ENCODE measurements at regions not wholly inside any gene's neighbourhood (a gene's known extent, or its start where the extent isn't known, plus 50 kb on each side); places are given as distances from the start of the nearest gene placed in this dataset.

DNA sequence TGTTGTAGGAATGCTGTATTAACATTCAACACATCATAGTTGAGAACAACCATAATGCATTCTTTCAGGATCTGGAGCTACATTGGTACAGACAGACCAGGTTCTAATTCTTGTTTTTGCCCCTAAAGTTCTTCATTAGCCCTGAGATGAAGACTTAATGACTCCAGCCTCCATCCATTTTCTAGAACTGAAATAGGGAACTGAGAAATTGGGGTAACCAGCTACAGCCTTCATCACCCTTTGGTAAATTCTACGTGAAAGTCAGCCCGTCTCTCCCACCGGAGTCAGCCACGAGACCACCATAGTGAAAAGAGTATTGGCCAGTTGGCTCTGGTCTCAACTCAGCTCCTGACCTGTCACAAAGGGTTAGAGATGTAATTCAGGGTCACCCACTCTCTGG is 164.0 kb downstream of the NUAK1 start:
- ChIA-PET POLR2A (no interaction called here), CTCF (interaction anchor here (1.4 kb wide), 1 partner anchor 18 kb away, joined by 3 read pairs; no protein-coding TSS in a partner anchor)
- Mint-ChIP-seq H3K4me1 (no peaks in the 10 kb centered on the region), H3K4me3 (no peak overlapping the region), H3K27ac (no peak overlapping the region), H3K27me3 (peaks cover 2% of the 10 kb centered on the region), H3K9me3 (no peaks in the 10 kb centered on the region), H3K36me3 (ENCODE audit: low read depth) (no peaks in the 10 kb centered on the region)
- no peak for DNase-seq

DNA sequence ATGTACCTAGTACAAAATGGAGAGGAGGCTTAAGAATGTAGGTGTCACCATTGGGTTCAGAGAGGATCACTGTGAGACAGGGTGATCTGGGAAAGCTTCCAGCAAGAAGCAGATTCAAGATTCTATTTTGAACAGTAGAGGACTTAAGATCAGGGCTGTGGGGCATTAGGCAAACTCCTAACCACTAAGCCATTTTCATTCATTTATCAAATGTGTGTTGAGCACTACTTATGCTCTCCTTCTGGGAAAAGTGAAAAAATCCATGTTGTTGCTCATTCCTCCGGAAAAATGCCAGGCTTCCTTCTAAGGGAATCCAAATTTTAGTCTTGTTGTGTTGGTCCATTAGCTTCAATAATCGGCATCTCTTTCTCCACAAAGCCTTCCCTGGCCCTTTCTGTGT is 163.4 kb downstream of the NUAK1 start:
- no peaks in the 10 kb centered on the region for H3K36me3 Mint-ChIP-seq (ENCODE audit: low read depth)
- CTCF ChIA-PET: no interaction called here
- H3K27ac Mint-ChIP-seq: no peak overlapping the region
- DNase-seq: no peak
- H3K4me3 Mint-ChIP-seq: no peak overlapping the region
- H3K4me1 Mint-ChIP-seq: no peaks in the 10 kb centered on the region
- no peaks in the 10 kb centered on the region for H3K27me3 Mint-ChIP-seq
- no peaks in the 10 kb centered on the region for H3K9me3 Mint-ChIP-seq
- POLR2A ChIA-PET: no interaction called here

DNA sequence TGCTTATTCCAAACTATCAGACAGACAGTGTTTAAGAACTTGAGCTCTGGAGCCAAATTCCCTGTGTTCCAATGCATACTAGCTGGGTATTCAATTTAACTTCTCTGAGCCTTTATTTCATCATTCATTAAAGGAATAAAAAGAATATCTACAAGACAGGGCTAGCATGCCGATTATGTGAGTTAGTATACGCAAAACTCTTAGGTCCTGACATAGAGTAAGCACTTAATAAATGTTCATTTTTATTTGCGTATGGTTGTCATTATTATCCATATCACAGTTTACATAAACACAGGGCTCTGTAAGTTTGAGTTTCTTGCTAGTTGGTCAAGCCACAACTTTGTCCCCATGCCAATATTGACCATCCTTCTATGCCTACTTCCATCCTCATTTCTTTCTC is 161.5 kb downstream of the NUAK1 start:
- Mint-ChIP-seq H3K27ac (no peak overlapping the region), H3K4me3 (no peak overlapping the region), H3K36me3 (ENCODE audit: low read depth) (no peaks in the 10 kb centered on the region), H3K9me3 (no peaks in the 10 kb centered on the region), H3K27me3 (no peaks in the 10 kb centered on the region), H3K4me1 (no peaks in the 10 kb centered on the region)
- DNase-seq: no peak
- ChIA-PET POLR2A (no interaction called here), CTCF (interaction anchor here (1.6 kb wide), 1 partner anchor 26 kb away, joined by 3 read pairs; no protein-coding TSS in a partner anchor)

DNA sequence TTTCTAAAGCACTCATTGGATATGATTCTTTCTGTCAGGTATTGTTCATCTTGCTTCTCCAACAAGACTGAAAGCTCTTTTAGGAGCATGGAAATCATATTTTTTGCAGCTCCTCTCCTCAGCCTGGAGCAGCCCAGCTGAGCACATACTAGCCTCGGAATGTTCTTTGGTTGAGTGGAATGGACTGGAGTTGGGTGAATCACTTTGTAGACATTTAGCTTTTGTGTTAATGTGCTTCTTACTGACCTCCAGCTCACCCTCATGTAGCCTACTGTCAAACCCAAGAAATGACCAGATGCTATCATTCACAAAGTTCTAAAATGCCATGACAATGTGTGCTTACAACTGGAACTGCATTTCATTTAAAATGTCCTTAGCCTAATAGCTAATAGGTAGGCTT is 161.1 kb downstream of the NUAK1 start:
- POLR2A ChIA-PET: no interaction called here
- no peak for DNase-seq
- Mint-ChIP-seq H3K27ac (no peak overlapping the region), H3K4me3 (no peak overlapping the region), H3K4me1 (no peaks in the 10 kb centered on the region), H3K9me3 (no peaks in the 10 kb centered on the region), H3K36me3 (ENCODE audit: low read depth) (no peaks in the 10 kb centered on the region), H3K27me3 (no peaks in the 10 kb centered on the region)
- CTCF ChIA-PET: no interaction called here

DNA sequence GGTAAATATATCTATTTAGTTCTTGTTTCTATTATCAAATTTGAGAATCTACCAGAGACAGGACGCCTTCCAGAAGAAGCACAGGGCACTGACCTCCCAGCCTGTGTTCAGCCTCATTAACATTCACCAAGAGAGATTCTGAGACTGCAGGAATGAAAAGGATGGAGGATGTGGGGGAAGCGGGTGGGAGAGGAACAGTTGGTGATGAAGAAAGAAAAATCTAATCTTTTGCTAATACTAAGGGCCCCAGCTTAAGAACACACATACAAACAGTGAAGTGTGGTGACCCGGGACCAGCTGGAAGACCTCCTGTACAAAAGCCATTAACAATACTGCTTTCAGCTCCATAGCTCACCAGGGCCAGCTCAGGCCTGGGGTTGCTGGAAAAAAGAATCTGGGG is 160.5 kb downstream of the NUAK1 start:
- no peak overlapping the region for H3K4me3 Mint-ChIP-seq
- H3K4me1 Mint-ChIP-seq: no peaks in the 10 kb centered on the region
- no peaks in the 10 kb centered on the region for H3K27me3 Mint-ChIP-seq
- CTCF ChIA-PET: no interaction called here
- DNase-seq: no peak
- no peak overlapping the region for H3K27ac Mint-ChIP-seq
- no peaks in the 10 kb centered on the region for H3K36me3 Mint-ChIP-seq (ENCODE audit: low read depth)
- POLR2A ChIA-PET: no interaction called here
- H3K9me3 Mint-ChIP-seq: no peaks in the 10 kb centered on the region

DNA sequence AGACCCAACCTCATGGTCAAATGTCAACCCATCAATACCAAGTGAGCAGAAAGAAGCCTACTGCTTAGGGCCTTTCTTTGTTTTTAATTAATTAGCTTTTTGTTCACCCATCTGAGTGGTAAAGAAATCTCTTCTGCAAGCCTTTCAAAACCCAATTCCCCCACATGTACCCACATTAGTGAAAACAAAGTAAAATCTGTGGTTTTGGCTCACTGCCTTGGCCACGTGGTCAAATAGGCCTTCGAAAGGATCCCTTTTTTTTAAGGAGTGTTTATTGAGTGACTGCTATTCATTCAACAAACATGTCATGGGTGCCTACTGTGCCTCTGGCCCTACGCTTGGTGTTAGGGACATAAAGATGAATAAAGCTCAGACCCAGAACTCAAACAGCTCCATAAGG is 160.1 kb downstream of the NUAK1 start:
- no peak overlapping the region for H3K4me3 Mint-ChIP-seq
- no peaks in the 10 kb centered on the region for H3K4me1 Mint-ChIP-seq
- H3K27me3 Mint-ChIP-seq: no peaks in the 10 kb centered on the region
- no peaks in the 10 kb centered on the region for H3K9me3 Mint-ChIP-seq
- ChIA-PET POLR2A (no interaction called here), CTCF (no interaction called here)
- no peak overlapping the region for H3K27ac Mint-ChIP-seq
- no peak for DNase-seq
- no peaks in the 10 kb centered on the region for H3K36me3 Mint-ChIP-seq (ENCODE audit: low read depth)

DNA sequence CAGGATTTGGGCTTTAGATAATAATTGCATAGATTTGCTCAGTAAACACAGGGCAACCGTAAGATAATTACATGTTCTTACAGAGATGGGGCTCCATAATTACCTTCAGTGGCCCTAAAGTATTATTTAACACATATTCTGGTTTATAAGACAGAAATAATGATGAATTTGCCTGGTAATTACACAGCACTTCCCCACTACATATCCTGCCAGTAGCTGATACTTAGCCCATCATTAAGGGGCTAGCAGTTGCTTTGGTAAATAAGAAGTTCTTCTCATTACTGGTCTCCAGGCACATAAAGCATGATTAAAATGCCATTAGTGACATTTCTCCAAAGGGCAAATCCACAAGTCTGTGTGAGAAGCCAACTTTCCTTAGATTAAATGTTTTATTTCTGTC is 158.7 kb downstream of the NUAK1 start:
- CTCF ChIA-PET: no interaction called here
- Mint-ChIP-seq H3K4me1 (no peaks in the 10 kb centered on the region), H3K36me3 (ENCODE audit: low read depth) (no peaks in the 10 kb centered on the region), H3K27me3 (no peaks in the 10 kb centered on the region), H3K4me3 (no peak overlapping the region), H3K27ac (no peak overlapping the region), H3K9me3 (no peaks in the 10 kb centered on the region)
- POLR2A ChIA-PET: no interaction called here
- no peak for DNase-seq

DNA sequence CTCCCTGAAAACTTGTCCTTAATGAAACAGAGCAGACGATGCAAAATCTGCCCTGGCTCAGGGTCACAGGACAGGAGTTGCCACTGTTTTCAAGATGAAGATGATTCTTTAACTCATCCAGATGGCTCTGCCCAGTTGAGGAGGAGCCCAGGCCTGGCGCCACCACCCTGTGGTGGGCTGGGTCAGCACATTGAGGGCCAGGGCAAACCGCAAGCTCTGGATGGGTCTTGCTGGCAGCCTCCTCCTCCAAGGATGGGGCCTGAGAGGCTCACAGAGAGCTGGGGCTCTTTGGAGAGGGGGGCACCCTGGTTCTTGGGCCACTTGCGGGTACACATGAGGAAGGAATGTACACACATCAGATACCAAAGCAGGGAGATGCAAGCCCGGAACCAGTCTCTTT is 158.2 kb downstream of the NUAK1 start:
- Mint-ChIP-seq H3K9me3 (no peaks in the 10 kb centered on the region), H3K36me3 (ENCODE audit: low read depth) (no peaks in the 10 kb centered on the region), H3K27me3 (no peaks in the 10 kb centered on the region), H3K4me1 (no peaks in the 10 kb centered on the region), H3K27ac (no peak overlapping the region), H3K4me3 (no peak overlapping the region)
- ChIA-PET POLR2A (no interaction called here), CTCF (no interaction called here)
- no peak for DNase-seq

DNA sequence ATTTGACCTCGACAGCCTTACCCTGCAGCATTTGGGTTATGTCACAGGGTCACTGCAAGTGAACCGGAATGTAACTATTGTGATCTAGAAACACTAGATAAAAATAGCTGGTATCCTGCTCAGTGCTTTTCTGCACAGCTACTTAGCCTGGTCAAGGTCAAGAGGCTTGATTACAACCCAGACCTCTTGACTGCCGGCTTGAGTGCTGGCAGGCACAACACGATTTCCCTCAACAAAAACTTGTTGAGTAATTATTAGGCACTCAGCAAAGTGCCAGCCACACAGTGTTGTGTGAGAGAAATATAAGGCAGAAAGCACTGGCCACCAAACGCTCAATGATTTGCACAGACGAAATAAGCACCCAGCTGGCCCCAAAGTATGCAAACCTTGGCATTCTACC is 156.7 kb downstream of the NUAK1 start:
- ChIA-PET POLR2A (no interaction called here), CTCF (no interaction called here)
- Mint-ChIP-seq H3K27ac (no peak overlapping the region), H3K36me3 (ENCODE audit: low read depth) (no peaks in the 10 kb centered on the region), H3K4me1 (no peaks in the 10 kb centered on the region), H3K4me3 (no peak overlapping the region), H3K9me3 (no peaks in the 10 kb centered on the region), H3K27me3 (no peaks in the 10 kb centered on the region)
- no peak for DNase-seq

DNA sequence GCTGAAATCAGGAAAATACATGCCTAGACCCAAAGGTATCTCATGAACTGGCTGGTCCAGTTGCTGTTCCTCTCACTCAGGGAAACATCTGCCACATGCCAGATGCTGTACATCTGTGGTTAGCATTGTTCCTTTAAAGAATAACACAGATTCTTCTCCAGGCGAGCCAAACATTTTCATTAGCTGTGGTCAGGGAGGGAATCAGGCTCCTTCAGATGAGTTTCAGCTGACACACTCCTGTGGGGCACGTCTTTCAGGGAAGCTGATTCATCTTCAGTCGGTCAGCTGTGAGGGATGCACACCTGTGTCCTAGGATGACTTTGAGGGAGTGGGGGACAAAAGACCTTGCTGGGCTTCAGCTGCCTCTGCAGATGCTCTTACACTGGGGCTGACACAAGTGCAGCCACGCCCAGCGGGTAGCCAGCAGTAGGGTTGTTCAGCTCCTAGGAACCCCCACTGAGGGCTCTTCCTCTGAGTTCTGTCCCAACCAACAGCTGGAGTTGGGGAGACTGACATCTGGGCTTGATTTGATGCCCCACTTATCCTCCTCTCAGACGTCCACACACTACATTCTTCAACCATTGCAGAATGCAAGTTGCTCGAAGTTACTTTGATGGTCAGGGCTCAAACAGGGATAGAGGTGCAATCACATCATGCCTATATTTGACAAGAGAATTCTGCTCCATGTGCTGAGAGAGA is 155.0 kb downstream of the NUAK1 start:
- no peaks in the 10 kb centered on the region for H3K4me1 Mint-ChIP-seq
- no peak overlapping the region for H3K4me3 Mint-ChIP-seq
- H3K36me3 Mint-ChIP-seq (ENCODE audit: low read depth): no peaks in the 10 kb centered on the region
- ChIA-PET CTCF (interaction anchor here (0.6 kb wide), 1 partner anchor 458 kb away, joined by 3 read pairs; no protein-coding TSS in a partner anchor), POLR2A (no interaction called here)
- peaks cover 3% of the 10 kb centered on the region for H3K27me3 Mint-ChIP-seq
- no peaks in the 10 kb centered on the region for H3K9me3 Mint-ChIP-seq
- no peak overlapping the region for H3K27ac Mint-ChIP-seq
- no peak for DNase-seq

DNA sequence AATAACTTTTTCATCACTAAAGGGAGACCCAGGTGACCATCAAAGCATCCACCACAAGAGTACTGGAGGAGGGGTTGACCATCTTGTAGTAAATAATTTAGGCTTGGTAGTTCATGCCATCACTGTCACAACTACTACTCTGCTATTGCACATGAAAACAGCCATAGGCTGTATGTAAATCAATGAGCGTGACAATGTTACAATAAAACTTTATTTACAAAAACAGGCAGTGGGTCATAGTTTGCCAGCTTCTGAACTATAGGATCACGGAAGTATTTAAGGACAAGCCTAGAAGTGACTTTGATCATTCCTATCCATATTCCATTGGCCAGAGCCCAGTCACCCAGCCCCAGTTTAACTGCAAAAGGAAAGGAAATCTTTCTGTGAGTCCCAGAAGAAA is 153.4 kb downstream of the NUAK1 start:
- Mint-ChIP-seq H3K4me3 (no peak overlapping the region), H3K36me3 (ENCODE audit: low read depth) (no peaks in the 10 kb centered on the region), H3K9me3 (no peaks in the 10 kb centered on the region), H3K27ac (no peak overlapping the region), H3K4me1 (no peaks in the 10 kb centered on the region), H3K27me3 (peaks cover 3% of the 10 kb centered on the region)
- ChIA-PET POLR2A (no interaction called here), CTCF (no interaction called here)
- no peak for DNase-seq

DNA sequence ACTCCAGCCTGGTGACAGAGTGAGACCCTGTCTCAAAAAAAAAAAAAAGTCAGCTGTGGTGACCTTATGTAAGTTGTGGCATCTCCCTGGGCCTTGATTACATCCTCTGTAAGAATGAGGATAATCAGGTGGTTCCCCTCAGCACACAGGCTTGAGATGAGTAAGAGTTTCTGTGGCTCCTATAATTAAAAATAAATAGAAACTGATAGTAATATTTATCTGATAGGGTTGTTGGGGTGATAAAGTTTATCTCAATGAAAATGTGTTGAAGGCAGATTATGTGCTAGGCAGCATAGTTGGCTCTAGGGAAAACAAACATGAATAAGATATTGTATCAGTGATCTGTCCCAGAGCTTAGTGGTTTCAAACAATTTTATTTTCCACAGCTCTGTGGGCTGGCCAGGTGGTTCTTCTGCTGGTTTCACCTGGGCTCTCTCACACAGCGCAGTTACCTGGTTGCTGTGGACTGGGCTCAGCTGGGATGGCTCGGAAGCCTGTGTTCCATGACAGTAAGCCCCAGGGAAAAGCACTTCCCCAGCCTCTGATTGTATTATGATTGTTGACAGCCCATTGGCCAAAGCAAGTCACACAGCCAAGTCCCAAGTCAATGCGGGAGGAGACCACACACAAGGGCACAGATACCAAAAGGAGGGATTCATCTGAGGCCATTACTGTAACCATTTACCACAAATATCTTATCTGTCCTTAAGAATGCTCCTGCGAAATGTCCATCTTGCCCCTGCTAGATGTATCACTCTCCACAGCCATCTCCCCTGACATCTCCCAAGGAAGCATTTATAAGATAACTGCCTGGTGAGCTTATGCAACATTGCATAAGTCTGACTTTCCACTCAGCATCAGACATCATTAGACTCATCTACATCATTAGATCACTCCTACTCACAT is 151.7 kb downstream of the NUAK1 start:
- H3K4me3 Mint-ChIP-seq: no peak overlapping the region
- no peaks in the 10 kb centered on the region for H3K4me1 Mint-ChIP-seq
- no peak overlapping the region for H3K27ac Mint-ChIP-seq
- ChIA-PET POLR2A (no interaction called here), CTCF (no interaction called here)
- no peaks in the 10 kb centered on the region for H3K36me3 Mint-ChIP-seq (ENCODE audit: low read depth)
- H3K9me3 Mint-ChIP-seq: no peaks in the 10 kb centered on the region
- peaks cover 3% of the 10 kb centered on the region for H3K27me3 Mint-ChIP-seq
- no peak for DNase-seq

DNA sequence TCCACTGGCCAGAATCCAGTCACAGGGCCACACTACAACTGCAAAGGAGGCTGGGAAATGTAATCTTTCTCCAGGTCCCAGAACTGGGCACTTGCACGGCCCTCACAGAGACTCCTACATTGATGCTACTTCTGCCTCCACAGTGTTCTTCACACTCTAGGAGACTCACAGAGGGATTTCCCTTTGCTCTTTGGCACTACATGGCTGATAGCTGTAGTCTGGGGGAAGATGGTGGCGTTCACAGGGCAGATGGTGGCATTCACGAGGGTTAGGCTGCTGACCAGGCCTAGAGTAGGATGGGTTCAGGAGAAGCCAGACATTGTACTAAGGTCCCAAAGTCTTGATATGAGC is 151.1 kb downstream of the NUAK1 start:
- H3K9me3 Mint-ChIP-seq: no peaks in the 10 kb centered on the region
- ChIA-PET CTCF (no interaction called here), POLR2A (no interaction called here)
- H3K4me3 Mint-ChIP-seq: no peak overlapping the region
- no peaks in the 10 kb centered on the region for H3K36me3 Mint-ChIP-seq (ENCODE audit: low read depth)
- H3K27me3 Mint-ChIP-seq: peaks cover 3% of the 10 kb centered on the region
- no peaks in the 10 kb centered on the region for H3K4me1 Mint-ChIP-seq
- H3K27ac Mint-ChIP-seq: no peak overlapping the region
- DNase-seq: no peak
